ENCODE measurements at regions not wholly inside any gene's neighbourhood (a gene's known extent, or its start where the extent isn't known, plus 50 kb on each side); places are given as distances from the start of the nearest gene placed in this dataset.

- no peak overlapping the region for H2BK5ac ChIP-seq (ENCODE audit: low read depth, low read length, poor library complexity, severe bottlenecking)
- H2AK9ac ChIP-seq (replicated peaks; ENCODE audit: low read depth, low read length, poor library complexity): no peak overlapping the region
- no peak overlapping the region for H3K4ac ChIP-seq (ENCODE audit: low read depth, low read length)
- no peak overlapping the region for H2BK20ac ChIP-seq (ENCODE audit: low read depth, low read length)
- H3K9me3 ChIP-seq (ENCODE audit: control insufficient read depth, insufficient read depth, low read length): no peaks in the 10 kb centered on the region
- no peak overlapping the region for H4K91ac ChIP-seq (ENCODE audit: insufficient read depth, low read depth, low read length)
- H3K18ac ChIP-seq (ENCODE audit: low read depth, low read length): no peak overlapping the region
- dilution Hi-C loops (cut with HindIII; ENCODE audit: low sequenced_read_pairs, unreplicated experiment): no loop called here
- no peak overlapping the region for H3K4me3 ChIP-seq (ENCODE audit: insufficient read depth, low read depth, low read length)
- in situ Hi-C loops (cut with MboI; ENCODE audit: low sequenced_read_pairs): no loop called here
- no peak overlapping the region for H3K23ac ChIP-seq (ENCODE audit: low read depth, low read length)
- H2BK120ac ChIP-seq (ENCODE audit: low read depth, low read length): no peak overlapping the region
- H3K4me1 ChIP-seq (ENCODE audit: control insufficient read depth, insufficient read depth, low read length): no peaks in the 10 kb centered on the region
- no CpG with 5 or more reads among the region's 1 CpG for WGBS, 2 experiments (ENCODE audit: extremely low coverage in 2 of 2, insufficient read length in 1 of 2)
- no peak overlapping the region for H2AK5ac ChIP-seq (ENCODE audit: low read depth, low read length)
- BruUV-seq (replicated peaks): no TSS peak
- no peaks in the 10 kb centered on the region for H4K20me1 ChIP-seq (ENCODE audit: insufficient read depth, low read length)
- DNase-seq (no peak), ATAC-seq (ENCODE audit: low read depth) (no peak)
- H3K56ac ChIP-seq (ENCODE audit: extremely low read depth, insufficient read depth, low read length): no peak overlapping the region
- intact Hi-C loops (cut with micrococcal nuclease): no loop called here
- no peak overlapping the region for H4K8ac ChIP-seq (ENCODE audit: low read depth in 2 of 2, low read length in 2 of 2)
- no peak overlapping the region for H2AFZ ChIP-seq (replicated peaks; ENCODE audit: low read length, poor library complexity)
- CTCF ChIA-PET: interaction anchor here (0.6 kb wide), 1 partner anchor 13 kb away, joined by 3 read pairs; no protein-coding TSS in a partner anchor
- no peak overlapping the region for H3K9ac ChIP-seq (ENCODE audit: low read depth, low read length)
- H3K4me2 ChIP-seq (ENCODE audit: low read depth, low read length): no peak overlapping the region
- no peak overlapping the region for H2BK15ac ChIP-seq (ENCODE audit: low read depth, low read length)
- no peak overlapping the region for H3K27ac ChIP-seq (ENCODE audit: insufficient read depth, low read length)
- POLR2A ChIA-PET (ENCODE audit: unreplicated experiment): no interaction called here
- no peaks in the 10 kb centered on the region for H3K79me1 ChIP-seq (ENCODE audit: low read depth in 1 of 2, low read length in 2 of 2)
- no peaks in the 10 kb centered on the region for H3K9me1 ChIP-seq (ENCODE audit: insufficient read depth, low read length)
- no peak overlapping the region for H4K5ac ChIP-seq (ENCODE audit: low read depth, low read length)
- no peaks in the 10 kb centered on the region for H3K27me3 ChIP-seq (ENCODE audit: control insufficient read depth, insufficient read depth, low read length)
- H3K36me3 ChIP-seq (ENCODE audit: control insufficient read depth, insufficient read depth, low read length): no peaks in the 10 kb centered on the region
- H3K14ac ChIP-seq (replicated peaks; ENCODE audit: low read depth, low read length): no peak overlapping the region
- TF ChIP-seq ELK1 (IDR thresholded peaks at IDR 0.05; ENCODE audit: borderline replicate concordance, low read depth, low read length) (no peak), MXI1 (IDR thresholded peaks at IDR 0.05; ENCODE audit: borderline replicate concordance, low read depth, low read length) (no peak), CEBPB (IDR thresholded peaks at IDR 0.05; ENCODE audit: low read depth, low read length) (no peak), MAZ (IDR thresholded peaks at IDR 0.05; ENCODE audit: borderline replicate concordance, low read depth, low read length) (no peak), CHD1 (IDR thresholded peaks at IDR 0.05; ENCODE audit: low read depth, low read length) (no peak), MAFK (IDR thresholded peaks at IDR 0.05; ENCODE audit: low read depth, low read length) (no peak), CTCF (conservative IDR thresholded peaks at IDR 0.05; ENCODE audit: low read depth, low read length) (no peak), RCOR1 (IDR thresholded peaks at IDR 0.05; ENCODE audit: insufficient replicate concordance, low read length) (no peak), FOS (IDR thresholded peaks at IDR 0.05; ENCODE audit: low read depth, low read length) (no peak), RFX5 (IDR thresholded peaks at IDR 0.05; ENCODE audit: low read depth, low read length) (no peak), SMC3 (IDR thresholded peaks at IDR 0.05; ENCODE audit: low read depth, low read length) (no peak), NFE2L2 (IDR thresholded peaks at IDR 0.05; ENCODE audit: low read depth, low read length) (no peak), BHLHE40 (IDR thresholded peaks at IDR 0.05; ENCODE audit: low read depth, low read length) (no peak), POLR2A (IDR thresholded peaks at IDR 0.05; ENCODE audit: low read depth, low read length) (no peak)
- TF ChIP-seq, protein P1, sequence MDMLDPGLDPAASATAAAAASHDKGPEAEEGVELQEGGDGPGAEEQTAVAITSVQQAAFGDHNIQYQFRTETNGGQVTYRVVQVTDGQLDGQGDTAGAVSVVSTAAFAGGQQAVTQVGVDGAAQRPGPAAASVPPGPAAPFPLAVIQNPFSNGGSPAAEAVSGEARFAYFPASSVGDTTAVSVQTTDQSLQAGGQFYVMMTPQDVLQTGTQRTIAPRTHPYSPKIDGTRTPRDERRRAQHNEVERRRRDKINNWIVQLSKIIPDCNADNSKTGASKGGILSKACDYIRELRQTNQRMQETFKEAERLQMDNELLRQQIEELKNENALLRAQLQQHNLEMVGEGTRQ (IDR thresholded peaks at IDR 0.05; ENCODE audit: low read depth, low read length): no peak
Observed at GRCh38 chr9:12627096-12627495, 66.1 kb upstream of the TYRP1 start.

Data from IMR-90 (cell line).